Ishikawa (cell line): ENCODE measurements at regions not wholly inside any gene's neighbourhood (a gene's known extent, or its start where the extent isn't known, plus 50 kb on each side); places are given as distances from the start of the nearest gene placed in this dataset.

Source experiments
- CEBPB ChIP-seq: IDR thresholded peaks from 2 replicates; pipeline ENCODE4 v1.6.1; 2012
- CREB1 ChIP-seq: IDR thresholded peaks from 2 replicates; pipeline ENCODE4 v1.6.1; 2012; ENCODE audit warnings: low read depth
- EP300 ChIP-seq: IDR thresholded peaks from 2 replicates; pipeline ENCODE4 v1.6.1; 2012; ENCODE audit warnings: borderline replicate concordance
- MAX ChIP-seq: IDR thresholded peaks from 2 replicates; pipeline ENCODE4 v1.6.1; 2012
- NFIC ChIP-seq: IDR thresholded peaks from 2 replicates; pipeline ENCODE4 v1.6.1; 2012
- RAD21 ChIP-seq: IDR thresholded peaks from 2 replicates; pipeline ENCODE4 v1.6.1; 2012; ENCODE audit warnings: low read depth
- TAF1 ChIP-seq: IDR thresholded peaks from 2 replicates; pipeline ENCODE4 v1.6.1; 2012; ENCODE audit warnings: low read depth, mild to moderate bottlenecking
- TEAD4 ChIP-seq: IDR thresholded peaks from 2 replicates; pipeline ENCODE4 v1.6.1; 2012
- ZBTB7A ChIP-seq: IDR thresholded peaks from 2 replicates; pipeline ENCODE4 v1.6.1; 2012; ENCODE audit warnings: low read depth

- TF ChIP-seq TEAD4, result no peak
- no peak for TF ChIP-seq ZBTB7A
- no peak for TF ChIP-seq CEBPB
- TF ChIP-seq TAF1, result no peak
- no peak for TF ChIP-seq EP300
- TF ChIP-seq RAD21, result no peak
- TF ChIP-seq MAX, result no peak
- no peak for TF ChIP-seq CREB1
- no peak for TF ChIP-seq NFIC
Measured at GRCh38 chrX:137823257-137823656, 257.3 kb downstream of the ZIC3 start.
